Fibroblast of lung (primary cell): ENCODE measurements at regions not wholly inside any gene's neighbourhood (a gene's known extent, or its start where the extent isn't known, plus 50 kb on each side); places are given as distances from the start of the nearest gene placed in this dataset.

Experiments used
- CTCF ChIP-seq, 2 donors: IDR thresholded peaks in 1 of 2; conservative IDR thresholded peaks in 1 of 2; 1 replicate in 1 of 2; 2 replicates in 1 of 2; pipeline ENCODE4 v1.5.1; 2011 to 2012; ENCODE audit warnings: low read length in 2 of 2, control low read depth in 1 of 2, inconsistent platforms in 1 of 2, low read depth in 1 of 2, mild to moderate bottlenecking in 1 of 2
- EZH2 ChIP-seq: IDR thresholded peaks from 2 replicates; pipeline ENCODE4 v1.5.1; 2012; ENCODE audit warnings: low read length, control low read depth, mild to moderate bottlenecking; ENCODE audit errors: missing control alignments

GRCh38 chr5:124873713-124874112 is 127.3 kb upstream of the ZNF608 start:
- no peak for TF ChIP-seq EZH2
- no peak for TF ChIP-seq CTCF (conservative IDR thresholded peaks at IDR 0.05 in 1 of 2, IDR thresholded peaks at IDR 0.05 in 1 of 2; ENCODE audit: low read depth in 1 of 2, low read length in 2 of 2)
